ENCODE measurements at regions not wholly inside any gene's neighbourhood (a gene's known extent, or its start where the extent isn't known, plus 50 kb on each side); places are given as distances from the start of the nearest gene placed in this dataset.

DNA sequence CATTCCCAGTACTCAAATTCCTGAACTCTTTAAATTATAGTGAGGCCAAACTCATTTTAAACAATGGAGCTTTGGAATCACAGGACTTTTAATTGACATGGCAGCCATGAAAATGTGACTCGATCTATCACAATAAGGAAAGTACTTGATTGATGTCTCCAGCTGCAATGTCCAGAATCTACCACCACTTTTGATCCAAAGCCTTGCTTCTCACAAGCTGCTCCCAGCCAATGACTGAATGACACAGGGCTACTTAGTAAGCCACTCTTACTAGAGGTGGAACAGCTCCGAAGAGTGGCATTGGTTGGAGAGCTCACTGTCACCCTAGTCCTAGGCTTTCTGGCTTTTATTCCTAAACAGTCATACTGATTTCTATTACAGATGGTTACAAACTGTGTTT is 270.1 kb downstream of the IRS1 start:
- no peaks in the 10 kb centered on the region for H3K4me1 ChIP-seq (ENCODE audit: insufficient read depth, low read length)
- H3K36me3 ChIP-seq (ENCODE audit: insufficient read depth, low read length), result no peaks in the 10 kb centered on the region
- no peaks in the 10 kb centered on the region for H3K9me3 ChIP-seq (ENCODE audit: control insufficient read depth, insufficient read depth, low read length)
- H3K9ac ChIP-seq (ENCODE audit: low read depth, low read length), result no peak overlapping the region

GRCh38 chr2:226526716-226527115 is 272.9 kb downstream of the IRS1 start:
- Histone ChIP-seq H3K9ac (ENCODE audit: low read depth, low read length) (no peak overlapping the region), H3K36me3 (ENCODE audit: insufficient read depth, low read length) (no peaks in the 10 kb centered on the region), H3K4me1 (ENCODE audit: insufficient read depth, low read length) (no peaks in the 10 kb centered on the region), H3K9me3 (ENCODE audit: control insufficient read depth, insufficient read depth, low read length) (no peaks in the 10 kb centered on the region)

DNA sequence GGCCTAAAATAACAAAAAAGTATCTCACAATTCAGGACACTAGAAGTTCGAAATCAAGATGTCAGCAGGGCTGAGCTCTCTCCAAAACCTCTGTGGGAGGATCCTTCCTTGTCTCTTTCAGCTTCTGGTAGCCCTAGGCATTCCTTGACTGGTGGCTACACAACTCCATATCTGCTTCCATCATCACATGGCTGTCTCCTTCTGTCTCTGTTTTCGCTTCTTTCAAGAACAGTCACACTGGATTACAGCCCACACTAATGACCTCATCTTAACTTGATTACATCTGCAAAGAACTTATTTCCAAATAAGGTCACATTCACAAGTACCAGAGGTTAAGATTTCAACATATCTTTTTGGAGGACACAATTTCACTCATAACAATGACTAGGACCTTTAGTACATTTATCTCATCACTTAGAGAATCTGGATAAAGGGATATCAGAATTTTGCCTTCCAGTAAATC is 275.2 kb downstream of the IRS1 start:
- Histone ChIP-seq H3K36me3 (ENCODE audit: insufficient read depth, low read length) (no peaks in the 10 kb centered on the region), H3K9me3 (ENCODE audit: control insufficient read depth, insufficient read depth, low read length) (no peaks in the 10 kb centered on the region), H3K4me1 (ENCODE audit: insufficient read depth, low read length) (no peaks in the 10 kb centered on the region), H3K9ac (ENCODE audit: low read depth, low read length) (no peak overlapping the region)

DNA sequence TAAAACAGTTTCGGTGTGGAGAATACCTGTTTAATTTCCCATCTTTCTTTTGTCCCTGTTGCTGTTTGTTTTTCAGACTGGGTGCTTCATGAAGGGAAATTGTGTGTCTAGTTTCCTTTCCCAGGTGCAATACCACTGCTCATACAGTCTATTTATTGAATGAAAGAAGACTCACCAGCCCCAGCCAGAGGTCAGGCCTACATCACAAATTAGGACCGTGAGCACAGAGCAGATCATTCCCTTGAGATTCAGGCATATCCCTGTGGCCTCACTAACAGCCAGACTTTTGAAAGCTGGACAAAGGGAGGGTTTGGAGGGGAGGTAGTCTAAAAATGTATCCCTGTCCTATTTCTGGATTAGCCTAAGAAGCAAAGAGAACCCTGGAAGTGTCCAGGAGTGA is 278.9 kb downstream of the IRS1 start:
- no peaks in the 10 kb centered on the region for H3K36me3 ChIP-seq (ENCODE audit: insufficient read depth, low read length)
- H3K9ac ChIP-seq (ENCODE audit: low read depth, low read length), result no peak overlapping the region
- H3K4me1 ChIP-seq (ENCODE audit: insufficient read depth, low read length), result no peaks in the 10 kb centered on the region
- no peaks in the 10 kb centered on the region for H3K9me3 ChIP-seq (ENCODE audit: control insufficient read depth, insufficient read depth, low read length)

GRCh38 chr2:226515344-226516055 is 284.1 kb downstream of the IRS1 start:
- Histone ChIP-seq H3K9ac (ENCODE audit: low read depth, low read length) (no peak overlapping the region), H3K4me1 (ENCODE audit: insufficient read depth, low read length) (no peaks in the 10 kb centered on the region), H3K9me3 (ENCODE audit: control insufficient read depth, insufficient read depth, low read length) (no peaks in the 10 kb centered on the region), H3K36me3 (ENCODE audit: insufficient read depth, low read length) (no peaks in the 10 kb centered on the region)

DNA sequence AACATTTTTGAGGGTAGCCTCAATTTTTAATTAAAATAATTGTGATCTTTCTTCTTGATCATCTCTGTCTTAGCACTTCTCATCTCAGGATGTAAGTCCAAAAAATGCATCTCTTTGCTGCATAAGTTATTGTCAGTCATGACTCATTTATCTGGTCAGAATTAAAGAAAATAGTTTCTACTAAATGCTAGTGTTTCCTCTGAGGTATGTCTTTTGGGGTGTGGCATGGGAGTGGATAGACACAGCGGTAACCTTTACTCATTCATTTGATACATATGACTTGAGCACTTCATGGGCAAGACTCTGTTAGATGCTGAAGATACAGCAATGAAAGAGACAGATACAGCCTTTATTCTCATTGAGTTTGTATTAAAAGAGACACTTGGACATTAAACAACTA is 284.7 kb downstream of the IRS1 start:
- no peak overlapping the region for H3K9ac ChIP-seq (ENCODE audit: low read depth, low read length)
- H3K36me3 ChIP-seq (ENCODE audit: insufficient read depth, low read length), result no peaks in the 10 kb centered on the region
- no peaks in the 10 kb centered on the region for H3K4me1 ChIP-seq (ENCODE audit: insufficient read depth, low read length)
- no peaks in the 10 kb centered on the region for H3K9me3 ChIP-seq (ENCODE audit: control insufficient read depth, insufficient read depth, low read length)

DNA sequence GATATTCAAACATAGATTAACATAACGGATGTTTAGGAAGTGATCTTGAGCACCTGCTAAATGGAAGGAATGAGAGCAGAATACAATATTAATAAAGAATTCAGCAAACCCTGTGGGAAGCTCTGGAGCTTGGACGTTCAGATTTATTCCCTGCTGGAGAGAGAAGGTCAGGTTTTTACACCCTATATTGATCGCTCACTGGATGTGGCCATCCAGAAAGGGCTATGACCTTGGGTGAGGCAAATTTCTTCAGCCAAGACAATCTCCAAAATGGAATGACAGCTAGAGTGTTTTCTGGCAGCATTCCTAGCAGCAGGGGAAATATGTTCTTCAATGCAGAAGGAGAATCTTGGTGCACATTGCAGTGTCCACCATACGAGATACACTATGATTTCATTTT is 288.3 kb downstream of the IRS1 start:
- no peak overlapping the region for H3K9ac ChIP-seq (ENCODE audit: low read depth, low read length)
- H3K9me3 ChIP-seq (ENCODE audit: control insufficient read depth, insufficient read depth, low read length), result no peaks in the 10 kb centered on the region
- no peaks in the 10 kb centered on the region for H3K36me3 ChIP-seq (ENCODE audit: insufficient read depth, low read length)
- no peaks in the 10 kb centered on the region for H3K4me1 ChIP-seq (ENCODE audit: insufficient read depth, low read length)

GRCh38 chr2:226508683-226509082 is 290.9 kb downstream of the IRS1 start:
- no peaks in the 10 kb centered on the region for H3K9me3 ChIP-seq (ENCODE audit: control insufficient read depth, insufficient read depth, low read length)
- no peaks in the 10 kb centered on the region for H3K36me3 ChIP-seq (ENCODE audit: insufficient read depth, low read length)
- no peak overlapping the region for H3K9ac ChIP-seq (ENCODE audit: low read depth, low read length)
- H3K4me1 ChIP-seq (ENCODE audit: insufficient read depth, low read length), result no peaks in the 10 kb centered on the region

GRCh38 chr2:226508005-226508404 is 291.6 kb downstream of the IRS1 start:
- Histone ChIP-seq H3K4me1 (ENCODE audit: insufficient read depth, low read length) (no peaks in the 10 kb centered on the region), H3K9me3 (ENCODE audit: control insufficient read depth, insufficient read depth, low read length) (no peaks in the 10 kb centered on the region), H3K9ac (ENCODE audit: low read depth, low read length) (no peak overlapping the region), H3K36me3 (ENCODE audit: insufficient read depth, low read length) (no peaks in the 10 kb centered on the region)

DNA sequence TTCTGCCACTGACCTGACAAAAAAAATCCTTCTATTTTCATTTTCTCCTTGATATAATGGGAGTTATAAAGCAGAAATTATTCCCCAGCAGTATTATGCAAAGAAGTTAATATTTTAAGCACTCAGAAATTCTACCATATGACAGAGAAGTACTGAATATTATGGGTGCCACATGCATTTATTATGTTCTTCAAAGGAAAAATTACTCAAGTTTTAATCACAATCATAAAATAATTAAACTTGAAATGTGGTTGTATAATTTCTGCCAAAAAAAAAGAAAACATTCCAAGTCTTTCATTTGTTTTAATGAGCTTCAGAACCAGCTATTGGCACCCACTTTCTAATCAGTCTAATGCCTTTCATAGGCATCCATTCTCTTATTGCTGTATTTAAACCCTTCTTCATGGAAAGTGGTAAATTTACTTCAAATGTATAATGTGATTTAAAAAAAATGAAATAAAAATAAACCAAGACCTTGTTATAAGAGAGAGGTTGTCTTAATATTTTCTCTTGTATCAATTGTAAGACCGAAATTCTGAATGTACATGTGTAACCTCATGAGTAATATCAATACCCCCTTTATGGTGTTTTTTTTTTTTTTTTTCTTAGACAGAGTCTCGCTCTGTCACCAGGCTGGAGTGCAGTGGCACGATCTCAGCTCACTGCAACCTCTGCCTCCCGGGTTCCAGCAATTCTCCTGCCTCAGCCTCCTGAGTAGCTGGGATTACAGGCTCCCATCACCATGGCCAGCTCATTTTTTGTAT is 302.3 kb downstream of the IRS1 start:
- Histone ChIP-seq H3K9me3 (ENCODE audit: control insufficient read depth, insufficient read depth, low read length) (no peaks in the 10 kb centered on the region), H3K9ac (ENCODE audit: low read depth, low read length) (no peak overlapping the region), H3K4me1 (ENCODE audit: insufficient read depth, low read length) (no peaks in the 10 kb centered on the region), H3K36me3 (ENCODE audit: insufficient read depth, low read length) (no peaks in the 10 kb centered on the region)

GRCh38 chr2:226496273-226496550 is 303.4 kb downstream of the IRS1 start:
- Histone ChIP-seq H3K9me3 (ENCODE audit: control insufficient read depth, insufficient read depth, low read length) (no peaks in the 10 kb centered on the region), H3K4me1 (ENCODE audit: insufficient read depth, low read length) (no peaks in the 10 kb centered on the region), H3K9ac (ENCODE audit: low read depth, low read length) (no peak overlapping the region), H3K36me3 (ENCODE audit: insufficient read depth, low read length) (no peaks in the 10 kb centered on the region)

- Histone ChIP-seq H3K9ac (ENCODE audit: low read depth, low read length) (no peak overlapping the region), H3K36me3 (ENCODE audit: insufficient read depth, low read length) (no peaks in the 10 kb centered on the region), H3K4me1 (ENCODE audit: insufficient read depth, low read length) (no peaks in the 10 kb centered on the region), H3K9me3 (ENCODE audit: control insufficient read depth, insufficient read depth, low read length) (no peaks in the 10 kb centered on the region)
Measured at GRCh38 chr2:226495466-226496272, 304.0 kb downstream of the IRS1 start.

DNA sequence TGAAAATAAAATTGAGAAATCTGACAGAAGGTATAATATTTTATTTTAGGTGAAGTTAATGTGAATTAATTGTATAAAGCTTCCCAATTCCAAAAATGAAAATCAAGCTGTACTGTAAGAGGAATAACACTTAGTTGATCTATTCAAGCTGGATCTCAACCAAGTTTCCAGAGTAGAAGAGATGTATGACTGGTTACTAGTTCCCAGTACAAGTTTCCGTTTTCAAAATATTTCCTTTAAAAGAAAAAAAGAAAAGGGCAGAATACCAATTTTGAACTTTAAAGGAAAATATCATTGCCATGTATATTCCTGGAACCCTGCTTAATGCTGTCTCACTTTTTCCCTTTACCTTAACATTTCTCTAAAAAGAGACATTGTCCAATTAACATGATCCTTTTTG is 308.5 kb downstream of the IRS1 start:
- Histone ChIP-seq H3K9me3 (ENCODE audit: control insufficient read depth, insufficient read depth, low read length) (no peaks in the 10 kb centered on the region), H3K36me3 (ENCODE audit: insufficient read depth, low read length) (no peaks in the 10 kb centered on the region), H3K4me1 (ENCODE audit: insufficient read depth, low read length) (no peaks in the 10 kb centered on the region), H3K9ac (ENCODE audit: low read depth, low read length) (no peak overlapping the region)

- Histone ChIP-seq H3K9me3 (ENCODE audit: control insufficient read depth, insufficient read depth, low read length) (no peaks in the 10 kb centered on the region), H3K36me3 (ENCODE audit: insufficient read depth, low read length) (no peaks in the 10 kb centered on the region), H3K9ac (ENCODE audit: low read depth, low read length) (no peak overlapping the region), H3K4me1 (ENCODE audit: insufficient read depth, low read length) (no peaks in the 10 kb centered on the region)
Measured at GRCh38 chr2:226489775-226490541, 309.7 kb downstream of the IRS1 start.

All from ES-I3 (cell line).